IPS DF 4.7 (cell line): ENCODE measurements at regions not wholly inside any gene's neighbourhood (a gene's known extent, or its start where the extent isn't known, plus 50 kb on each side); places are given as distances from the start of the nearest gene placed in this dataset.

Experiments
- DNase-seq: peaks from one replicate; pipeline ENCODE4 v3.0.0-alpha.2; 2013; ENCODE audit warnings: low spot score; ENCODE audit errors: extremely low read depth

DNA sequence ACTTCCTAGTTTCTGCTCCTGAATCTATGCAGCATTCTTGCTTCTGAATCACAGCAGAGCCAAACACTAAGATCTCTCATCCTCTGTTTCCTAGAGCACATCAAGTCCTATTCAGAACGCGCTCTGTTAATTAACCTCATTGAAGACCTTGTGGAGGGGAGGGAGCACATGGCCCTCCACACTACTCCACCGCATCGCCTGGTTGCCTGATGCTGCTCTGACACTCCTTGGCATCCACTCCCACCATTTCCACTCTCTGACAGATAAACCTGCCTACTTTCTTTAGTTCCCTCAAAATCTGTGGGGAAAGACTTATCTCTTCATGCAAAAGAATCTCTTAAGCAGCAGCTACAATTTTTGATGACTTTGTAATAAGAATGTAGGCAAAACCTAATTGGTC, 802.3 kb upstream of the GYPC start:
- no peak for DNase-seq

DNA sequence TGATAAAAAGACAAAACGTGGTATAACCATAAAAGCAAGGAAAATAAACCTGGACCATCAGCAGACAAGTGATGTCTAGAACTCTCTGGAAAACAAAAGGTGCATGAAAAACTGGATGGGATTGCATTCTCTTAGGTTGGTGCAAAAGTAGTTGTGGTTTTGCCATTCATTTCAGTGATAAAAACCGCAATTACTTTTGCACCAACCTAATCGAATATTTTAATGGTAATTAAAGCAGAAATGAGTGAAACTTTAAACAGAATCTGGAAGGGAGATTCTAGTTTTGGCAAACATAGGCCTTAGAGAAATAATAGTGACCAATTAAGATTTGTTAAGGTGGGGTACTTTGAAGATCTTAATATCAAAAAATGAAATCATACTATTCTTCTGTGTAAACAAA, 800.8 kb upstream of the GYPC start:
- DNase-seq: no peak

DNA sequence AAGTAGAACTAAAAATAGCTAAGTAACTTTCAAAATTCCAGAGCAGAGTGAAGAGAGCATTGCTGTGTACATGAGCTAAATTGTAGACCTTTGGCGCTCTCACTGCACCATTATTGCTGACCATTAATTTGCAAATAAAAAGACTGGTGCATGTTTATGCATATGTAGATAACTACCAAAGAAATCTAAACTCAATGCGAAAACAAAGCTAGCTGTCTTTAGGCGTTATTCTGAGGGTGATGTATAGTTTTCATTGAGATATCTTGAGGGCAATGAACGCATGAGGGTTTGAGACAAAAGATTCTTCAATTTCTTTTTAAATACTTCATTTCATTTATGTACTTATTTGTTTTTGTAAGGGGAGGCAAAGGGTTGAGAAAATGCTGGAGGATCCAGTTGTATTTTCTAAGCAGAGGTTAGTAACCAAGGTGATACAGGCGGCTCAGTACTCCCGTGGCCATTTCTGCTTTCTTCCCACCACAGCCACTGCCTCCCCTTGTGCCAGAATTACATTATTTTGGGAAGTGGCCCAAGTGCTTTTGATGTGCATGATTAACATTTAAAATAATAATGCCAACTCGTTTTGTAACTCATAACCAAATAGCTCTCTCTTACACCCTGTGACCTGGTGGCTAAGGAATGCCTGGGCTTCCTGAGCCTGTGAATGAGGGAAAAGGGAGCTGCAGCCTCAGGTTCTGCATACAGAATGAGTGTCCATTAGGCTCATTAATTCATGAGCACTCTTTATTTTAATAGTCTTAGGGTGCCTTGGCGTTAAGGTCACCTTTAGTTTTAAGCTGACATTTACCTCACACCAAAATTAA, 797.8 kb upstream of the GYPC start:
- no peak for DNase-seq

DNA sequence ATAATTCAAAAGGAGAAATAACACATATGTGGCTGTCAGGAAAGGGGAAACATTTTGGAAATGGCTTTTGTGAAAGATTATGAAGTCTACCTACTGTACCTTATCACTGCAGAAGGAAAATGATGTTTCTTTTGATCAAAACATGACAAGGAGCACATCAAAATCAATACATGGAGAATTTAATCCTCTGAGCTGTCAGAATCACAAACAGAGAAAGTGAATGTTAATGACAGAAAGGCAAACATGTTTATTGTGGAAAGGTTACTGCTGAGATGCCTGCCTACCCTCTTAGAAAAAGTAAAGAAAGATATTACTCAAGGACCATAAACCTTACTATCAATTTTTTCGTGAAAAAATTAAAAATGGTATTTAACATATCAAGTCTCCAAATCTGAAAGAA, 794.5 kb upstream of the GYPC start:
- DNase-seq: no peak

DNA sequence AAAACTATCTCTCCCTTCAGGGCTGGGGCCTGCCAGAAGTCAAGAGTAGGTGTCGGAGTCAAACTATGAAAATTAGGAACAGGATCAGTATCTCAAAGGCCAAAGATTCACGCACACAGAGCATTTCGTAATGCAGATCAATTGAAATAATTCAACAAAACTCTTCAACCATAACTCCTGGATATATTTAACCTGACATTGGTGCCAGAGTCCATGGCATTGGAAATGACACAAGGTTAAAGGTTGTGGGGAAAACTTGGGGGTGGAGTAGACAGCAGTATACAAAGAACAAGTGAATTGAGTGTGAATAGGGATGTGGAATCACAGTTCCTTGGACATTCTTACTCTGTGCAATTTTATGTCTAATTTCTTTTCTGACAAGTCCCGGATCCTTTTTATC, 788.0 kb upstream of the GYPC start:
- DNase-seq: no peak

DNA sequence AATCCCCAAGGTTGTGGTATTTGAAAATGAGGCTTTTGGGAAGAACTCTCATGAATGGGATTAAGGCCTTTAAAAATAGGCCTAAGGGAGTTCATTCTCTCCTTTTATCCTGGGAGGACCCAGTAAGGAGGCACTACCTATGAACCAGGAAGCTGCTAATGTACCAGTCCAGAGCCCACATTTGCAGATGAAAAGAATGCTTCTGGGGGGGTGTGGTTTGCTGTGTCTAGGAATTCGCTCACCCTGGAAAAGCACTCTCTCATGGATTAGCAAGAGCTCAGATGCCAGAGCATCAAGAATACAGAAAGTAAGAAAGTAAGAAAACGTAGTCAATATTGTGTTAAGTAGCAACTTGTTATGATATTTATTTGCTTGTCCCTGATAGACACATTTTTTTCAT, 785.7 kb upstream of the GYPC start:
- DNase-seq: no peak

DNA sequence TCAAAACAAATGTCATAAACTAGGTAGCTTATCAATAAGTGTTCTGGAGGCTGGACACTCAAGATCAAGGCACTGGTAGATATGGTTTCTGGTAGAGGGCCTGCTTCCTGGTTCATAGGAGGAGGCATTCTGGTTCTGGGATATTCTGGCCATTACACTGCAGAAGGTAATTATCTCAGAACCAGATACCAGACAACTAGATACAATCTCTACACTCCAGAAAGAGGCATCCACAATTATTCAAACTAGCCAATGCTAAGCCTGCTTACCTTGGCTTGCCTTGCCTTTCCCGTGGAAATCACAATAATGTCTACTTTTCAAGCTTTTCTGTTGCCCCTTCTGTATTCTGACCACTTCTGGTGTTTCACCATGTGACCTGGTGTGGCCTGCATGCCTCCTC, 785.2 kb upstream of the GYPC start:
- DNase-seq: no peak

DNA sequence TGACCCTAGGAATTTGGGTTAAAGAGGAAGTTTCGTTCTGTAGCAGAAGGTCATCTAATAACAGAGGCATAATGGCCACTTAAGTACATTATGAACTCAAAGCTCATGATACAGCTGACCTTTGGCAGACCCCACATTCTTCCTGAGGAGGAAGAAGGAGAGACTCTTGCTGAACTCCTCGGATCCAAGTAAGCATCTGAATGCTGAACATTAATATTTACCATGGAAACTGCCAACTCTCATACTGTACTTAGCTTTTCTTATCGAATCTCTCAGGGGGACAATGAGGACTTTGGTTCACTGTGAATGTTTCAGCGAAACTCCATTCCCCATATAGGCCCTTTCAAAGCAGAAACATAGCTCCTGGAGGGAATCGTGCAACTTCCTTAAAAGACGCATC, 781.4 kb upstream of the GYPC start:
- DNase-seq: no peak

DNA sequence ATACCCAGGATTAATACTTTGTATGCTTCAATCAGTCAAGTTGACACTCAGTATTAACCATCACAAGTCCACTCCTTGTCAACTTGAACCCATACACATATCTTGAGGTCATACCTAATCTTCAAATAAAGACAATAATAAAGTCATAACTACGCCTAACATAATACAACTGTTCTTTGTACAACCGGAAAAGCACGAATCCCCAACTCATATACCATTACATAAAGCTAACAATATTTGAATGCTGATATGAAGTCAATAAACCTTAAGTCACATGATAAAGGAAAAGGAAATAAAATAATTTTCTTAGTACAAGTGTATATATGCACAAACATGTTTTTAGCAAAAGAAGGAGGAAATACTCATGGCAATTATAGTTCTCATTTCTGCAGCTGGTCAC, 770.6 kb upstream of the GYPC start:
- DNase-seq: no peak

DNA sequence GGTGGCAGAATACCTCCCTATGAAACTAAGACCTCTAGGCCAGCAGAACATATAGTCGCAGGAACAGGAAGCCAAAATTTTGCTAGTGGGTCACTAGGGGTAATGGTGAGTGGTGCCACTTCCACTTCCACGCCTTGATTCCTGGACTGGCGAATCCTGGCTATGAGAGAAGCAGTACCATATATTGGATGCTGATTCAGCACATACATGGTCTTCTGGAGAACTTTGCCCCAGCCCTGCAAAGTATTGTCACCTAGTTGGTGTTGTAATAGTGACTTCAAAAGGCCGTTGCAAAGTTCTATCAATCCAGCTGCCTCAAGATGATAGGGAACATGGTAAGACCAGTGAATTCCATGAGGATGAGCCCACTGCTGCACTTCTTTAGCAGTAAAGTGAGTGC, 769.8 kb upstream of the GYPC start:
- no peak for DNase-seq

DNA sequence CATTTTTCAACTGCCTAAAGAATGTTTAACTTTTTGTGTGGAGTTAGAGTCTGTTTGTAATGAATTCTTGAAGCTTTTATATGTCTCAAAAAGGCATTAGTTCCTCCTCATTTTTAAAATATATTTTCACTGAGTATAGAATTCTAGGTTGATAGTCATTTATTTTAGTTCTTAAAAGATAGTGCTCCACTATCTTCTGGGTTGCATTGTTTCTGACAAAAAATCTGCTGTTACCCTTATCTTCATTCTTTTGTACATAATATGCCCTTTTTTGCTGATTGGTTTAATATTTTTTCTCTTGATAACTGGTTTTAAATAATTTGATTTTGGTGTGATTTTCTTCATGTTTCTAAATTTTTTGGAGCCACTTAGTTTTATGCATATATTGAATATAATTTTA, 754.7 kb upstream of the GYPC start:
- DNase-seq: no peak

GRCh38 chr2:125925891-125926546, 729.9 kb upstream of the GYPC start:
- DNase-seq: no peak

DNA sequence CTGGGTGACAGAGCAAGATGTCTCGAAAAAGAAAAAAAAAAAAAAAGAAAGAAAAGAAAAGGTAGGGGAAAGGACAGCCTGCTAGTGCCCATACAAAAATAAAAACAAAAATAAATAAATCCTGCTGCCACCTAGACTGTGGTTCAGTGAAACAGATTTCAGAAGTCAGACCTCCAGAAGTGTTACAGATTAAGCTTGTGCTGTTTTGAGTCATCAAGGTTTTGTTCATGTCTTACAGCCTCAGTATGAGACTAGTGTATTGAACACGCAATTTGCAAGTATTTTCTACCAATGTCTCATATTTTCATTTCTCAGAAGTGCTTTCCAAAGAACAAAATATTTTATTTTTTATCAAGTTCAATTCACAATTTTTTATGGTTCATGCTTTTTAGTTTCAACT, 720.4 kb upstream of the GYPC start:
- DNase-seq: no peak

DNA sequence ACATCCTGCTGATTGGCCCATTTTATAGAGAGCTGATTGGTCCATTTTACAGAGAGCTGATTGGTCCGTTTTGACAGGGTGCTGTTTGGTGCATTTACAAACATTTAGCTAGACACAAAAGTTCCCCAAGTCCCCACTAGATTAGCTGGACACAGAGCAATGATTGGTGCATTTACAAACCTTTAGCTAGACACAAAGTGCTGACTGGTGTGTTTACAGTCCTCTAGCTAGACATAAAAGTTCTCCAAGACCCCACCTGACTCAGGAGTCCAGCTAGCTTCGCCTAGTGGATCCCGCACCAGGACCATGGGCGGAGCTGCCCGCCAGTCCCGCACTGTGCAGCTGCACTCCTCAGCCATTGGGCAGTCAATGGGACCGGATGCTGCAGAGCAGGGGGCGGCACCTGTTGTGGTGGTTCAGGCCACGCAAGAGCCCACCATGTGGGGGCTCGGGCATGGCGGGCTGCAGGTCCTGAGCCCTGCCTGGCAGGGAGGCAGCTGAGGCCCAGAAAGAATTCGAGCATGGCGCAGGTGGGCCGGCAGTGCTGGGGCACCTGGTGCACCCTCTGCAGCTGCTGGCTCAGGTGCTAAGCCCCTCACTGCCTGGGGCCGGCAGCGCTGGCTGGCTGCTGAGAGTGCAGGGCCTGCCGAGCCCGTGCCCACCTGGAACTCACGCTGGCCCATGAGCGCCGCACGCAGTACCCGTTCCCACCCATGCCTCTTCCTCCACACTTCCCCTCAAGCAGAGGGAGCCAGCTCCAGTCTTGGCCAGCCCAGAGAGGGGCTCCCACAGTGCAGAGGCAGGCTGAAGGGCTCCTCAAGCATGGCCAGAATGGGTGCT, 713.2 kb upstream of the GYPC start:
- DNase-seq: no peak

GRCh38 chr2:125959047-125959446, 696.9 kb upstream of the GYPC start:
- peak; percentile 1 for DNase-seq

GRCh38 chr2:125961739-125962138, 694.2 kb upstream of the GYPC start:
- no peak for DNase-seq

GRCh38 chr2:125979886-125980285, 676.1 kb upstream of the GYPC start:
- DNase-seq: no peak

GRCh38 chr2:125983364-125983763, 672.6 kb upstream of the GYPC start:
- no peak for DNase-seq

- DNase-seq: no peak
These were observed 626.6 kb upstream of the GYPC start for GRCh38 chr2:126029316-126029715.

DNA sequence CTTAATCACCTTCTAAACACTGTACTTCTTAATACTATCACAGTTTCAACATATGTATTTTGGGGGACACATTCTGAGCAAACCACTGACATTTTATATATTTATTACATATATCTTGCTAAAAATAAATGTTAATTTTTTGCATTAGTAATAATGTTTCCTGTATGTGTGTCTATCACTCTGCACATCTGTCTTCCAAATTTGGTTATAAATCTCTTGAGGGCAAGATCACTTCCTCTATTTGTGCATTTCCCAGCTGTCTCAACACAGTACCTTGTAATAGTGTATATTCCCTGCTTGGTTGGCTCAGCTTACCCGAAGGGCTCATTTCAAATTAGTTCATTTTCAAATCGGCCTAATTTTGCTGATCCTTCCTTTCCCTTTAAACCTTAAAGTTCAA, 617.1 kb upstream of the GYPC start:
- DNase-seq: no peak

GRCh38 chr2:126041391-126042047, 614.4 kb upstream of the GYPC start:
- no peak for DNase-seq

- DNase-seq: no peak
These were observed 613.9 kb upstream of the GYPC start for GRCh38 chr2:126042089-126042488.
